CD4-positive, alpha-beta T cell treated with Interleukin-17A for 1 hour (primary cell): ENCODE measurements at regions not wholly inside any gene's neighbourhood (a gene's known extent, or its start where the extent isn't known, plus 50 kb on each side); places are given as distances from the start of the nearest gene placed in this dataset.
"Not testable (repeated sequence)": the region's sequence is repeated elsewhere in the genome, so short reads cannot be mapped to it uniquely, and the experiment has no call there.

Experiments used
- DNase-seq: peaks from one replicate; pipeline ENCODE4 v3.0.0-alpha.2; 2020

DNA sequence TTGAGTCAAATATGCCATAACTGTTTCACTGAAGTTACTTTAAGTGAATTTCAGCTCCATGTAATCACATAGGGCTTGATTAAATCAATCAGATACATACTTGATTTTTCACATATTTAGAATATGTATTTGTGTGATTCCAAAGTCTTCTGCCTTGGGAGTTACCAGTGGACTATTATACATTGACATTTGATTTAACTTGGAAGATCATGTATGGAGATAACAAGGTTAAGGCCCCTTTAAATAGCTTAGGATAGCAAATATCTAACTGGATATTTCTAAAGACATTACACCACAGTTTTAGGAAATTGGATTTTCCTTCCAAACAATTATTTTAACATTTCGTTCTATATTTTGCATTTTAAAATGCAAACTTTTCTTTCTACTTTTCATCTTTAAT is 405.0 kb downstream of the RAP2B start:
- DNase-seq: no peak

DNA sequence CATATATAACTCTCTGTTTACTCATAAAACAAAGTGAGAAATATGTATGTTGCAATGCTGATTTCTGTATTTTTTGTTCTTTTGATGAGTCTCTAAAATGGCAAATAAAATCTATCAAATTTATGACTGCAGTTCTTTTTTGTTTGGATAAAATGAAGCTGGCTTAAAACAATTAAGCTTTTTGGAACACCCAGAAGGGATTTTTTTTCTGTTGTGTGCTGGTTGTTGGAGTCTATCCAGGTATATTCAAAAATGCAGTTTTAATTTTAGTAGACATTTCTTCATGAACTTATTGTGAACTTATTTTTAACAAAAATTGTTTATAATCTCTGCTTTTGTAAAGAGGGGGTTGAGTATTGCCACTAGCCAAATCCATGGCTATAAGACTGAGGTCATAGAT is 405.5 kb downstream of the RAP2B start:
- no peak for DNase-seq

DNA sequence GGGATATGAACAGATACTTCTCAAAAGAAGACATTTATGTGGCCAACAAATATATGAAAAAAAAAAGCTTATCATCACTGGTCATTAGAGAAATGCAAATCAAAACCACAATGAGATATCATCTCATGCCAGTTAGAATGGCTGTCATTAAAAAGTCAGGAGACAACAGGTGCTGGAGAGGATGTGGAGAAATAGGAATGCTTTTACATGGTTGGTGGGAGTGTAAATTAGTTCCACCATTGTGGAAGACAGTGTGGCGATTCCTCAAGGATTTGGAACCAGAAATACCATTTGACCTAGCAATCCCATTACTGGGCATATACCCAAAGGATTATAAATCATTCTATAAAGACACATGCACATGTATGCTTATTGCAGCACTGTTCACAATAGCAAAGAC is 408.5 kb downstream of the RAP2B start:
- DNase-seq: not testable (repeated sequence)

DNA sequence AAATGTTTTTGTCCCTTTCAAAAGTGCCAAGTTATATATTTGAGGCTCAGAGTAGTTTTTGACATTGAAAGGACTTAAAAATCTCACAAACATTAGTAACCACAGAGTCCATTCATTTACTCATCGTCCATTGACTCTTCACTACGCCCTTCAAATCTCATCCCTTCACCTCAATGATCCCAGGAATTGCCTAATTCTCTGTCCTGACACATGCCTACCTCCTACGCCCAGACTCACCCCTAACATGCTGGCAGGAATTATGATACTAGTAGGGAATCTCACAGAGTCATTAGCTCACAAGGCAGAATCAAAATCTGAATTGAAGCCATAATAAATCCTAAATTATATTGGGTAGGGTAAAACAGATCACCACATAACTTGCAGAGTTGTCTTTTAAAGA is 410.1 kb downstream of the RAP2B start:
- no peak for DNase-seq

DNA sequence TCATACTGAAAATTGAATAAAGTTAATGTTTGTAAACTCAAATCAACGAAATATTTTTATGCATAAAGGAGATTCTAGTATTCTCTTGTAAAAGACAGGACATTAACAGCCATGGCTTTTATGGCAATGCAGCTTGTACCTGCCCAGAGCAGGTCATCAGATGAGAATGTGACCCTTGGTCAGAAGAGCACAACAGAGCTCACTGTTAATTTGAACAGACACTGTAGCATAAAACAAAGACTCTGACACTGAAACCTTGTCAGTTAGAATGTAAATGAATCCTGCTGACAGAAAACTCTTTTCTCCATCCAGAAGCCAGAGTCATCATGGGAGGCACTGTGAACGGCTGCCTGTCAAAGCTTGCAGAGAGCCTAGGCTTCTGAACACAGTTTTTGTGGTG is 410.6 kb downstream of the RAP2B start:
- no peak for DNase-seq

DNA sequence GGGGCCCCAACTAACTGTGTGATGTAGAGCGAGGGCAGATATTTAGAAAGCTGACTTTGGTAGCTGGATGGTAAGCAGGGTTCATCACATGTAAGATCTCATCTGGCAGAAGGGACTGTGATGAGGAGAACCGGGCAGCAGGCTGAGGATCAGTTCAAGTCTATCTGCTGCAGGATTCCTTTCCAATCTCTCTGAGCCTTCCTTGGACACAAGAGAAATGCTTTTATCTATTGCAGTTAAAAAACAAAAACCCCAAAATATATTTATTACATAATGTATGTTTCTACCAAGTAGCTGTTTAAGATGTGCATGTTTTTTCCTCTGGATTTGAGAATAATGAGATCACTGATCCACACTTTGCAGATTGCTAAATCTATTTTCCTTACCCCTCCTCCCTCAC is 411.5 kb downstream of the RAP2B start:
- DNase-seq: no peak

DNA sequence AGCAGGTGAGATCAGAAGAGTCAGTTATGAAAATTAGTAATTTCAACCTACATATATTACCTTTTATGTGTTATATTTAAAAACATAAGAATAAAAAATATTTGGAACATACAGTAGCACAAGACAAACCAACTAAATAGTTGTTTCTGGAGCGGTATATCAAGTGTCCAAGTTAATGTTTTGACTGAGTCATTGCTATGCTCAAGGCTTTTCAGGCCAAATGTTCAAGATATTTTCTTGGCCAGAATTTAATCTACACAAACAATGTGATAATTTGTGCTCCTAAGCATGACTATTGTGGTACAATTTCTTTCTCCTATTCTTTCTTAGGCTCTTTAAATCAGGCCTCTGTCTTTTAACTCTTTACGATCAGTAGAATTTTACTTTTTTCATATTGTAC is 412.4 kb downstream of the RAP2B start:
- DNase-seq: no peak

DNA sequence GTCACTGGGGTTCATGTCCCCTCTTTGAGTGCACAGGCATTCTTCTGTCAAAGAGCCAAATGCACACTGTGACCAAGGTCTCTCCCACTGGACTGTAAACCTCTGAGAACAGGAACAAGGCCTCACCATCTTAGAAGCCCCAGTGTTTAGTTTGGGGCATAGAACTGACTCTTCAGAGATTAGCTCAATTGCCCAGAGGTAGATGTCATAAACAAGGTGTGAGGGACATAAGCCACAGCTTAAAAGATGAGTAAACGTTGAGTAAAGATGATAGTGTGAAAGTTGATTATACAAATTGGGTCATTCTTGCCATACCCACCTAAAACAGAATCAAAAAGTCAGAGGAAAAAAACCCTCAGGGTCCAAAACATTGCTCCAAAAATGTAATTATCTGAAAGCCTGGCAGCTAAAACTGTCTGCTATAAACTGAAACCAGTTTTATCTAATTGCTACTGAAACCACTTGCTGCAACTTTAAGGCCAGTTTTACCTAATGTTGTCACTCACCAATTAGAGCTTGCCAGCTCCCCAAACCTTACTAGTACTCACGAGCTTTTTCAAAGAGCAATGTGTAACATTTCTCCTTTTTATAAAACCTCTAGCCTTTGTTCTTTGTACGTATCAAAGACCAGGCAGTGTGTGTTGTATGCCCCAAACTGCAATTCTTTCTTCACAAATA is 415.2 kb downstream of the RAP2B start:
- no peak for DNase-seq

DNA sequence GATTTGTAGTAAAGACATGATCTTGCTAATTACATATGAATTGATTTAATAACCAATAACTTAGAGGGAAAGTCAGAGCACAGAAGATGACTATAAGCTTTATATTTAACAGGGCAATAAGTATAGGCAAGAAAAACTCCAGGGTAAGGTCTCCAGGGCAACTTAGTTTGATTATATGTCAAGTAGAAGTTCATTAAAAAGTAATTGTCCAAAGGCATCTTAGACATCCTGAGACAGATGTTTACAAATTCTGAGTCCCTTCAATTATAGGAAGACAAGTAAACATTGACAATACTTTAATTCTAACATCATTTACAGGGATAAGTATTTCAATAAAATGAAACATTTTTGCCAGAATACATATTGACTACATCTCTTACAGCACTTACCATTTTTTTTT is 416.0 kb downstream of the RAP2B start:
- DNase-seq: no peak

DNA sequence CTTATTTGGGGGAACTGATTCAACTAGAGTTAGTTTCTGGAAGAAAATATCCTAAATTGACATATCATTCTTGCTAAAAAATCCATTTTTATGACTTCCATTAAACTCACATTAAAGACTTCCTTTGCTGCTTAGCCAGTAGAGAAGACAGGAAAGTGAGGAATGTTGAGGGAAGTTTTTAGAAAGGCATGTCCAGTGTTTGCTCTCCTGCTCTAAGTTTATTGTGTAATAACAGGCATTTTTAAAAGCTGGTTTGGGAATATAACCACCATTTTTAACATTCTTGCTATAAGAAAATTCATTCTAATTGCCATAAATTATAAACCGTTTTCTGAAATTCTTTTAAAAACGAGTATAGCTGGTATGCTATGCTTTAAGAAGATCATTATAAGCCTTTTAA is 428.0 kb downstream of the RAP2B start:
- DNase-seq: no peak

DNA sequence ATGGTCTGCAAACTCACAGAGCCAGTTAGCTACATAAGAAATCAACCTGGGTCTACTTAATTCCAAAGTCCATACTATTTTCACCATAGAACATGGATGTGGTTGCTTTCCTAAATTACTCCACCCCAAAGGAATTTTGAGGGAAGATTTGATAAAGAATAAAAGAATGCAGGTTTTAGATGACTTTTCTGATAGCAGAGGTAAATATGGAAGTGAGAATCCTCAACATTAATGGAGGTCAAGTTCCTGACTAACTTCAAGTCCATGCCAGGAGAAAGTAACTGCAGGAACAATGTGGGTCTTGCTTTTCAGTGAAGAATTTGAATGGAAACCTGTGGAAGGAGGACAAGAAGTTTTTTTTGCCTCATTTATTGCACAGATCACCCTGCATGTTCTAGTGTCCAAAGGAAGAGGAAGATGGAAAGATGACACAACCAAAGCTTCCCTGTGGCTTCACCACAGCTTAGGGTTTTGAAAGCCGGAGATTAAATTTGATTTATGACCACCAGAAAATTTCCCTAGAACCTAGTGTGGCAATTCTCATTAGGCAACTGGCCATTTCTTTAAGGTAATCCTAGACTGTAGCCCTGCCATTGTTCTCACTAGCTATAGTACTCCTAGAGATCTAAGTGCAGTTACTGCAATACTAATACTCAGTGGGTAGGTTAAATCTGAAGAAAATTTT is 429.7 kb downstream of the RAP2B start:
- no peak for DNase-seq

DNA sequence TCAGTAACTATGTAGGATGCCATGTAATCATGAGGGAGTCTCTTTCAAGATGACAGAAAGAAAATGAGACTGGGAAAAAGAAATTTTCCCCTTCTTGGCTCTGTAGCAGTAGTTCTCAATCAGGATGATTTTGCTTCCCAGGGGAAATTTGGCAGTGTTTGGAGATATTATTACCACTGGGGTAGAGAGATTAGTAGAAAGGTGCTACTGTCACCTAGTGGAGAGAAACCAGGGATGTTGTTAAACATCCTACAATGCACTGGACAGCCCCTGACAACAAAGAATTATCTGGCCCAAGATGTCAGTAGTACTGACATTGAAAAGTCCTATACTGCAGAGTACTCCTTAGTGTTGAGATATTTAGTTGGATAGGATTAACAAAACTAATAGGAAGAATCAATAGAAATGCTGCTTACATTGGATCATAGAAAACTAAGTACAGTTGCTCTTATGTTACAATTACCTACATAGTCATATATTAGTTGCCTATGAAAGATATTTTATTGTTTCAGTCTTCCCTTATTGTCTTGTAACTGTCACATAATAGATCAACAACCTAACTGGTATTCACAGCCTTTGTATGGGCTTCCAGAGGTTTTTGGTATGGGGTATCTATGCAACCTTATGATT is 433.3 kb downstream of the RAP2B start:
- DNase-seq: peak; percentile 41

DNA sequence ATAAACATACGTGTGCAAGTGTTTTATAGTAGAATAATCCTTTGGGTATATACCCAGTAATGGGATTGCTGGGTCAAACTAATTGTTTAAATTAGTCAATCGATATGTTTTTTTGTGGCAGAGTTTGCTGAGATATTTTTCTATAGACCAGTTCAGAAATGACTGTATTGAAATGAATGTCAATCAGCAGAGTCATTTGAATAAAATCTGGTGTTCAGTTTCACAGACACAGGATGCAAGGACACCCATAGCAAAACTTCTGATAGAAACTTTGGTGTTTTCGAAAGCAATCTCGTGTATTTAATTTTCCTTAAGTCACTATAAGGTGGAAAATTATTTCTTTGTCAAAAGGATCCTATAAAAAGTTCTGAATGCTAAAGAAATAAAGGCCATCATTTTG is 434.4 kb downstream of the RAP2B start:
- no peak for DNase-seq

DNA sequence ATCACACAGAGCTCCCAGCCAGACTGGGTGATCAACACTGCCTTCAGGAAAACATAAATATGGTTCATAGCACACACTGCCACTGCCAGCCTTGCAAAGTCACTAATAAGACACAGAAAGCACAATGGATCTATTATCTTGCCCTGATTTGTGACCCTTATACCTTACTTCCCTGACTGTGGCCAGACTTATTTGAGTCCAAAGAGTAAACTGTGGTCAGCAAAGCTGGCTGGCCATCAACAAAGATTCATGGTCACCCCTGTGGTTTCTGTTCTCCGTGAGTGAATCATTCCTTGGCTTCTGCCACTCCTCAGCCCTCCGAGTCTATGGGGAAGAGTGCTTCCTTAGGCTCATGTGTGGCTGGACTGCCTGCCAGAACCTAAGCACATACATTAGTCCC is 437.7 kb downstream of the RAP2B start:
- DNase-seq: no peak

DNA sequence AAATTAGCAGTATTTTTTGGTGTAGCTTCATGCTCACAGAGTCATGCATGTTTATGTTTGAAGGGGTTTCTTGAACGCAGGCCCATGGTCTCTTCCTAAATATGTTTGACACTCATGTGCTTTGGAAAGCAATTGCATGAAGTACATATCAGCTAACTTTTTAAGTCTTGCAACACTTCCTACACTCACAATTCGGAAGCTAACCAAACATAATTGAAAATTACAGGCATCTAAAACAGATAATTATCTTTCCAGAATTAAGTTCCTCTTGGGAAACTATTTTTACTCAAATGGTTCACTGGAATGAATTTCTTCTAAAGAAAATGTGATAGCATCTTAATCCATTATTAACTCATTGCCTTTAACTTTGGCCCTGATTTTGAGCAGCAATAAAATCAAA is 438.9 kb downstream of the RAP2B start:
- DNase-seq: no peak

DNA sequence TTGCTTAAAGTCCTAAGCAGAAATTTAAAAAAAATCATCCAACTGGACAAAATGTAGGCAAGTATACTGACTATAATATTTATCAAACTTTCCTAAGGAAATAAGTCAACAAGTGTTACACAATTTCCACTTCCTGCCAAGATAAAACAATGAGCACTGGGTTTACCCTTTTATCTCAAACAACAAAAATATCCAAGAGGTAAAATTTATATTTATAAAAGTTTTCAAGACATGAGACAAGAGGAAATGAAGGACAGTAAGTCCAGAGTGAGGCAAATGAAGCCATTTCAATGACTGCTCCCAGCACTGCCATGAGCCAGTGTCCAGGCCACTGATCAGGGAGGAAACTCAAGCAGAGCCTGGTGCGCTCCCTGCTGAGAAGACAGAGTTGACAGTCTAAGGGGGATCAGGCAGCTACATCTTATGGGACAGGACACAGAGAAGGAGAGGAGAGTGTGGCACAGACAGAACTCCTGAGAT is 439.4 kb downstream of the RAP2B start:
- DNase-seq: no peak

DNA sequence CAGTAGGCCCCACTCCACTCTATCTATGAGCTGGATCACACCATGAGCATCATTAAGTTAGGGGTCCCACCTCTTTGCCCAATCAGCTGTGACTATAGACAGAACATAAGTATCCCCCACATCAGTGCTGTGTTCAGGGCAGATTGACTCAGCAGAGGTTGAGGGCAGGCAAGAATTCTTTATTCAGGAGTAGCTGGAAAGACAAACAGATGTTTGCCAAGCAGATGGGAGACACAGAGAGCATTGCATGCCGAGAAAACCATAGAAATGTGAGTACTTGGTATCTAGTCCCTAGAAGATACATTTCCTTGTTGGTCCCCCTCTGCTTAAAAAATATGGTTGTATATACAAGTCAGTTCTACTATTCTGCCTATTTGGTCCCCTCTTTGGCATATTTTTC is 440.8 kb downstream of the RAP2B start:
- no peak for DNase-seq

DNA sequence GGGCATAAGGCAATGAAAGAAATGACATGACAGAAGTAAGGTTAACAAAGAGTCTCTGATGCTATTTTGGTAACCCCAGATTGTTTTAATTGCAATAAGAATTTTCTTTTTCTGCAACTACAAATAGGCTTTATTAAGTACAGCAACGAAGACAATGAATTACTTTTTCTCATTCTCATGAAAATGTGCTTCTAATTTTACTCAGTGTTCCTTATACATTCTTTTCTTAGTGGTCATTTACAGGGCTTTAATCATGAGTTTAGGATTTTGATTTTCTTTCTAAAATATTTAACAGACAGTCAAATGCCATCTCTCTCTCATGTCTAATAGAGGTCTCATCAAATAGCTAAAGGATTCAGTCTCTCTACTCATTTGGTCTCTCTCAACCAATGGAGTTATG is 452.1 kb downstream of the RAP2B start:
- no peak for DNase-seq

DNA sequence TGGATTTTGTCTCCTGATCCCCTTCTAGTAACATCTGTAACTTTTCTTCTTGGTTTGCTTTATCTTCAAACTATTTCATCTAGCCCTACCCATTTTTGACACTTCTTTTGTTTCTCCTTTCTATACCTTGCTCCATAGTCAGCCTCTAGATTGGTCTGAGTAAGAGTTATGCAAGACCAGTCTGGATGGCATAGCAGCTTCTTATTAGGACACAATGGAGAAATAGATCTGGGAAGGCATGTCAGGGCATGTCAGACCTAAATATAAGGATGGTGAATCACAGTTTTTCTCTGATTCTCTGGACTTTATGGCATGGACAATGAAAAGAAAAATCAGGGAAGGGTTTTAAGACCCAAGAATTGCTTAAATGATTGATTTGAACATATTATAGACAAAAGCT is 452.5 kb downstream of the RAP2B start:
- DNase-seq: no peak

DNA sequence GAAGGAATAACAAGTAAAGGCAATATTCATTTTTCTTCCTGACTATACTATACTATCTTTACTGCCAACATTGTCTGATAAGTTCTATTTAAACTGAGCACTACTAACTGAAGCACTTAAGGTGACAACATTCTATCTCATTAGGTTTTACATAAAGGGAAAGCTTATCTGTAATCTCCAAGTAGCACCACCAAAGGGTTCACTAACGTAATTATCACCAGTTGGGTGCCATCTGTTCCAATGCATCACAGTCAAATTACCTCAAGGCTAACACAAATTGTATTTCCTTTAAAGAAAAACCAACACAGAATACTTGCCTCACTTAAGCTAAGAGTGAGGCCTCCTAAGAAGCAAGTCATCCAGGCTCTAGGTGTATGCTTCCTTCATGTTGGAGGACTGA is 453.8 kb downstream of the RAP2B start:
- DNase-seq: no peak

DNA sequence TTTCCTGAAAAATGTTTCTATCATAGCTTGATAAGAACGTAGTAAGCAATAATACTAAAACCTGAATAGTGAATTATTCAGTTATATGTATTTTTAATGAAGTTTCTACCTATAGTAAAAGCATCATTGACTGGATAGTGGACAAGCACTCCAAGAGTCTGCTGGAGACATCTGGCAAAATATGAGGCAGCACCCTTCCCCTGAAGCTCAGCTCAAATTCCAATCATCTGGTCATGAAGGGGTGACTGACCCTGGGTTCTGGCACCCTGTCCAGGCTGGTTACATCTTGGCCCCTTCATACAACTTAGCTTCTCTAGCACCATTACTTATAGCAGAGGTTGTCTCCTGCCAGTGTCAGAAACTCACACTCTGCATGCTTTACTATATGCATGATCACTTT is 455.4 kb downstream of the RAP2B start:
- no peak for DNase-seq

DNA sequence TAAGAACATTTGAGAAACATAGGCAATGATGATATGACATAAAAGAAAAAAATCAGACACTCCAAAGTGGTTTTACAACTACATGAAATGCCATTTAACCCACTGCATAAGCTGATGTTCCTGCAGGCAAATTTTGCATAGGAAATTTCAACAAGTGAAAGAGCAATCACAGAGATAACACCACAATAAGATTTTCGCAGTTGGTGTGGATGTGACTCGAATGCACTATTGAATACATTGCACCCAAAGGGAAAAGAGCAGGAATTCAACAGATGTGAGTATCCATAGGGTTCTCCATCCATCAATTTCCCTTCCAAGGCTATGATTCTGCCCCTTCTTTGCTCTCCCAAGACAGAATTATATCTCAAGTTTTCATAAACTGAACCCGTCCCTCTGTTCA is 456.1 kb downstream of the RAP2B start:
- DNase-seq: no peak

DNA sequence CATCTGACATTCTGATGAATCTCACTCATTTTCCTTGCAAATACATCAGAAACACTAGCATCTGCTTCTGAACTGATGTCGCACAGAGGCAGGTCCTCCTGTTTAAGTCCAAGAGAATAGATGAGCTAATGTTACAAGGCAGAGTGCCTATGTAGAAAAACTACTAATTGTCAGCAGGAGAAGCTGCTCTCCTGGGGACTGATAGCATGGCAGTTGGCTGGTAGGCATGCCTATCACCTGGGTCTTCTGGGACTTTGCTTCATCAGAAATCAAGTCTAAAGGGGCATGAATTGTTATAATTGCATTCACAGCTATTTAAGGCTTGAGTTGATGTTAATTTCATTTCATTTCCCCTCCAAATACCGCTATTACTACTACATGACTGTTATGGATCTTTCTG is 457.2 kb downstream of the RAP2B start:
- no peak for DNase-seq

DNA sequence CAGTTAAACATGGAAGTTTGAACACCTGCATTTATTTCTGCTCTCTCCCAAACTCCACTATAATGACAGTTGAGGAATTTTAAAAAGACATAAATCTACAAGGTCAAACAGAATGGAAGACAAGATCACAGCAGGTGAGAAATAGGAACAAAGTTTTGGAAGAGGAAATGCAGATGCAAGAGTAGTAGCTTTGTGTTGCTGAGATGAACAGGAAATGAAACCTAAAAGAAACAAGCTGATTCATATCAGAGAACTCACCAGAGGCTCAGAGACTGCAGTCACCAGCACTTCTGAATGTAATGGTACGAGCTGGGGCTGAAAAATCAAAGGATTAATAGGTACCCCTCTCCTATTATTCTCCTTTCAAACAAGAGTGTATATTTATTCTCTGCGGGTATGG is 459.9 kb downstream of the RAP2B start:
- peak; percentile 45 for DNase-seq

DNA sequence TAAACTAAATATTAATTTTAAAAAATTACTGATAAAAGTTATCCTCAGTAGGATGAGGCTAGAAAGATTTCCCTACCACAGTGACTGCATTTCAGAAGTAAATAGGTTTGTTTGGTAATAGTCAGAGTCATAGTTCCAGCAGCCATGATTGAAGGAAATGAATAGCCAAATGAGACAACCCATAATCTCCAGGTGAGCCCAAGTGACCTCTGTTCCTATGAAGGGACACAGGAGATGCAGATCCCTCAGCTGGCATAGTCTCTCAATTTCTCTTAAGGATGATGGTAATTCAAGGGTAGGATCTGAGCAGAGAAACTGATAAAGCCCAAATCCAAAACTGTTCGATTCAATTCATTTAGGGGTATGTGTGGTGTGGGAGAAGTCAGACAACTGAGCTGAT is 461.8 kb downstream of the RAP2B start:
- no peak for DNase-seq
